Activated CD4-positive, alpha-beta memory T cell treated with anti-CD3 and anti-CD28 coated beads for 36 hours (primary cell): ENCODE measurements at regions not wholly inside any gene's neighbourhood (a gene's known extent, or its start where the extent isn't known, plus 50 kb on each side); places are given as distances from the start of the nearest gene placed in this dataset.

Experiments used
- CTCF ChIA-PET: fragments of 350-600 bp; sonication (Branson Sonifier 250); formaldehyde crosslinking; loops from one replicate; lab custom pipeline; 2021; ENCODE audit warnings: antibody characterized with exemption, inconsistent platforms; lab: Charles Lee
- POLR2A ChIA-PET: fragments of 350-600 bp; sonication (Branson Sonifier 250); formaldehyde crosslinking; loops from one replicate; lab custom pipeline; 2021; ENCODE audit warnings: antibody characterized with exemption; lab: Charles Lee
- DNase-seq: peaks from one replicate; pipeline ENCODE4 v3.0.0-alpha.2; 2020
- H3K27ac Mint-ChIP-seq: one replicate; pipeline ENCODE4 v1.8.0; 2021; ENCODE audit warnings: mixed read lengths
- H3K27me3 Mint-ChIP-seq: one replicate; pipeline ENCODE4 v1.8.0; 2021; ENCODE audit warnings: mixed read lengths
- H3K36me3 Mint-ChIP-seq: one replicate; pipeline ENCODE4 v1.8.0; 2021; ENCODE audit warnings: mixed read lengths
- H3K4me1 Mint-ChIP-seq: one replicate; pipeline ENCODE4 v1.8.0; 2021; ENCODE audit warnings: low read depth, mixed read lengths
- H3K4me3 Mint-ChIP-seq: one replicate; pipeline ENCODE4 v1.8.0; 2021; ENCODE audit warnings: mild to moderate bottlenecking, mixed read lengths
- H3K9me3 Mint-ChIP-seq: one replicate; pipeline ENCODE4 v1.8.0; 2021; ENCODE audit warnings: mixed read lengths
- intact Hi-C: fragments of 100-400 bp; cut with micrococcal nuclease; formaldehyde crosslinking; loops from one replicate; pipeline ENCODE4 v1.15.1; 2023

DNA sequence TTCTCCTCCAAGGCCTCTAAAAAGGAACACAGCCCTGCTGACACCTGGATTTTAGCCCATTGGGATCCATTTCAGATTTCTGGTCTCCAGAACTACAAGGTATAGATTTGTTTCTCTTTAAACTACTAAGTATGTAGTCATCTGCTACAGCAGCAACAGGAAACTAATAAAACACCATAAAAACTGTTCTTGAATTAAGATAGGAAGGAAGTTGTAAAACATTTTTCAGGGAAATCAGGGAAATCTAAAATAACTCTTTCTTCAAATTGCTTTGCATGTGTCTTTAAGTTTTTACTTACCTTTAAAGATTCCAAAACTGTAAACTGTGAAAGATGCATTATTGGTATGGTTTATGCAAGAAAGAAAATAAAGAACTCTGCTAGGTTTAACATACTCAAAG is 407.0 kb upstream of the TOM1L1 start:
- Mint-ChIP-seq H3K27me3 (no peaks in the 10 kb centered on the region), H3K9me3 (peaks cover 10% of the 10 kb centered on the region), H3K4me1 (no peaks in the 10 kb centered on the region), H3K4me3 (no peak overlapping the region), H3K27ac (no peak overlapping the region), H3K36me3 (no peaks in the 10 kb centered on the region)
- ChIA-PET POLR2A (no interaction called here), CTCF (no interaction called here)
- DNase-seq, result no peak
- intact Hi-C loops, result no loop called here

DNA sequence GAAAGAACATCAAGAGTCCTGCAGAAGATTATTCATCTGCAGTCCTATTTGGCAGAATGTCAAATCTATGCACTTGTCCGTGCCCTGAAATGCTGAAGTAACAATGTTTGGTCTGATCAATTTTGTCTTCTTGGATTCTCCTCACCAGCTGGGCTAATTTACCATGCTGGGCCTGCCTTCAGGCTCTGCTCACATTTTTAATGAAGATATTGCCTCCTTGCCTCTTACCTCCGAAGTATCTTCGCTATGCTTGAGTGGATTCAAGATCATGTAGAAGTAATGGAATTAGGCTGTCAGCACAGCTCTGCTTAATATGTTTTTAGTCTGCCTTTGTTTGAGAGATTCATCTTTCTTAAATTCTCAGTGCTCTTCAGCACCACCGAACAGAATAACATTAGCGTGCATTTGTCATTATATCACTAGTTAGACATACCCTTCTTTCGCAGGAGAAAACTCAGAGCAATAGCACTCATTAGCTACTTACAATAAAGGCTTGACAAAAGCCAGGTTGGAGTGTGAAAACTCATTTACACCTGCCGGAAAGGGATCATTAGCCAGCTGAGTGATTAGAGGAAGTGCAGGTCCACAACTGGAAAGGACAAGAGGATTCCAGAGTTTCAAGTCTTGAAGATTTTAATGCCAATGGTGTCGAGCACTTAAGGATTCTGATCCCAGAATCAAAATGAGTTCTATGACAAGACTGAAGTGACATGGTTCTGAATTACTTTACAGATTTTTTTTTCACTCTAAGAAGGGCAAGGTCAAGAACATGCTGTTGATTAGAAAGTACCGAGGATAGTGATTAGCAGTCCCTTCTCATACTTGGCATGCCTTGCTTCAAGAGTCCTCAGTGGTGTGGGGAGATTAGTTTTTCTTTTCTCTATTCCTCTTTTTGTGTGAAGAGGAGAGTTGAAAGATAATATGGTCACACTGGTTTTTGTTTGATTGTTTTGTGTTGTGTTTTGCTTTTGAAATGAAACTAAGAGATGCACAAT is 405.6 kb upstream of the TOM1L1 start:
- POLR2A ChIA-PET, result no interaction called here
- H3K27me3 Mint-ChIP-seq, result no peaks in the 10 kb centered on the region
- no peaks in the 10 kb centered on the region for H3K36me3 Mint-ChIP-seq
- no peak for DNase-seq
- H3K4me1 Mint-ChIP-seq, result no peaks in the 10 kb centered on the region
- no peak overlapping the region for H3K27ac Mint-ChIP-seq
- H3K4me3 Mint-ChIP-seq, result no peak overlapping the region
- CTCF ChIA-PET, result no interaction called here
- intact Hi-C loops, result no loop called here
- H3K9me3 Mint-ChIP-seq, result peaks cover 10% of the 10 kb centered on the region

DNA sequence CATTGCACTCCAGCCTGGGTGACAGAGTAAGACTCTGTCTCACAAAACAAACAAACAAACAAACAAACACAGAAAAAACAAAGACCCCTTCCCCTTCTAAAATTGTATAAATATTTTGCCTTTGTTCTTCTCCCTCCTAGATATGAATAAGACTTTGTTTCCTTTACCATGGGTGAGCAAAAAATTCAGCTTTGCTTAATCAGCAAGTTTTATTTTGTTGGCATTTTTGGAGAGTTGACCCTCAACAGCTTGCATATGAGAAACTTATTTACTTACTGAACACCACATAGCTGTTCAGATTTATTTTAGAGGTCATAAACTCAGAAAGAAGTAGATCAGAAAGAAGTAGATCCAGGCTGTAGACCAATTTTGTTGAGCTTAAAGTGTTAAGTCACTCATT is 395.2 kb upstream of the TOM1L1 start:
- DNase-seq, result no peak
- H3K27ac Mint-ChIP-seq, result no peak overlapping the region
- CTCF ChIA-PET, result no interaction called here

DNA sequence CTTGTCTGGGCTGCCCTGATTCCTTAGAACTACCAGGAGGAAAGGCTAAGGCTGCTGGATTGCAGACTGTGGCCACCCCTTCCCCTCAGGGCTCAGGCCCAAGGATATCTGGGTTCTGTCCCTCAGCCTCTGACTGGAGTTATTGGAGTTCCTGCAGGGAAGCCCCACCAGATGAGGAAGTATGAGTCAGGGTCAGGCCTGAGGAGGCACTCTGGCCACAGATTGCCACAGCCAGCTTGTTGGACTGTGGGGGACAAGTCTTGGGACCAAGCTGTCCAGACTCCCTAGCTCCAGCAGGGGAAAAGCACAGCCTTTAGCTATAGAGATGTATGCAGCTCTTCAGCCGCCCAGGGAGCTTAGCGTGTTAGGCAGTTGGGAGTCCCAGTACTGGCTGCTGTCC is 381.9 kb upstream of the TOM1L1 start:
- intact Hi-C loops, result no loop called here
- no peak for DNase-seq
- POLR2A ChIA-PET, result no interaction called here
- H3K36me3 Mint-ChIP-seq, result no peaks in the 10 kb centered on the region
- no peak overlapping the region for H3K4me3 Mint-ChIP-seq
- CTCF ChIA-PET, result no interaction called here
- no peaks in the 10 kb centered on the region for H3K9me3 Mint-ChIP-seq
- H3K27me3 Mint-ChIP-seq, result no peaks in the 10 kb centered on the region
- H3K4me1 Mint-ChIP-seq, result no peaks in the 10 kb centered on the region
- H3K27ac Mint-ChIP-seq, result no peak overlapping the region

More for the DNA sequence above, 395.2 kb upstream of the TOM1L1 start:
- no peaks in the 10 kb centered on the region for H3K4me1 Mint-ChIP-seq
- H3K9me3 Mint-ChIP-seq, result peaks cover 3% of the 10 kb centered on the region
- no peaks in the 10 kb centered on the region for H3K27me3 Mint-ChIP-seq
- POLR2A ChIA-PET, result no interaction called here
- intact Hi-C loops, result no loop called here
- H3K36me3 Mint-ChIP-seq, result no peaks in the 10 kb centered on the region
- no peak overlapping the region for H3K4me3 Mint-ChIP-seq

DNA sequence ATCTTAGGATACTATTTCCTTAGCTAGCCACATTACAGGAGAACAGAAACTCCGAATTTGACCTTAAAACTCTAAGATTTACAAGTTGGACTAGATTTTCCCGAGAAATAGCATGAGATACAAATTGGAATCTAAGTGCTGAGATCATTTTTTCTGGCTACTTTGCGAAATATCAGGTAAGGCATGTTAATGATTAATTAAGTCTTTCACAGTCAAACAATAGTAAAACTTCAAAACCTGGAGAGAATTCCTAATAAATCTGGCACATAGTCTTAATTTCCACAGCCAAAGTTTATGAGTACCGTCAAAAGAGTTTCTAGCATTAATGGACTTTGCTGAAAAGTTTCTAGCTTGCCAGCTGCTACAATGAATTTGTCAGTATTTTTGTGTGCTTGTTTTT is 379.5 kb upstream of the TOM1L1 start:
- POLR2A ChIA-PET, result no interaction called here
- intact Hi-C loops, result no loop called here
- H3K27ac Mint-ChIP-seq, result no peak overlapping the region
- H3K4me1 Mint-ChIP-seq, result no peaks in the 10 kb centered on the region
- no peaks in the 10 kb centered on the region for H3K27me3 Mint-ChIP-seq
- H3K4me3 Mint-ChIP-seq, result no peak overlapping the region
- no peaks in the 10 kb centered on the region for H3K9me3 Mint-ChIP-seq
- no peaks in the 10 kb centered on the region for H3K36me3 Mint-ChIP-seq
- no peak for DNase-seq
- CTCF ChIA-PET, result no interaction called here

DNA sequence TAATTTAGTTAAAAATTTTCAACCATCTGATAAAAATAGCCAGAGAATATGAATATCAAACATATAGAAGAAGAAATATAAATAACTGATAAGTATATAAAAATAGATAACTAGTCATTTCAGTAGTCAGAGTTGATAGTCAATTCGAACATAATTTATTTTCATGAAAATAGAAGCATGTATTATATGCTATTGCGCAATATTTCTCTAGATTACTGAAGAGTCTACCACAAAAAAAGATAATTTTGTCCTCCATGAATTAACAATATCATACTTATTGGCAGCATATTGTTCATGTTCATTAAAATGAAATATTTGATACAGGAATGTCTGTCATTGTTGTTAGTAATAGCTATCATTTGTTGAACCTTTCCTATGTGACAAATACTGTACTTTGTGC is 376.2 kb upstream of the TOM1L1 start:
- CTCF ChIA-PET, result no interaction called here
- Mint-ChIP-seq H3K27me3 (no peaks in the 10 kb centered on the region), H3K27ac (no peak overlapping the region), H3K36me3 (no peaks in the 10 kb centered on the region), H3K4me1 (no peaks in the 10 kb centered on the region), H3K9me3 (no peaks in the 10 kb centered on the region), H3K4me3 (no peak overlapping the region)
- POLR2A ChIA-PET, result no interaction called here
- intact Hi-C loops, result no loop called here
- no peak for DNase-seq

DNA sequence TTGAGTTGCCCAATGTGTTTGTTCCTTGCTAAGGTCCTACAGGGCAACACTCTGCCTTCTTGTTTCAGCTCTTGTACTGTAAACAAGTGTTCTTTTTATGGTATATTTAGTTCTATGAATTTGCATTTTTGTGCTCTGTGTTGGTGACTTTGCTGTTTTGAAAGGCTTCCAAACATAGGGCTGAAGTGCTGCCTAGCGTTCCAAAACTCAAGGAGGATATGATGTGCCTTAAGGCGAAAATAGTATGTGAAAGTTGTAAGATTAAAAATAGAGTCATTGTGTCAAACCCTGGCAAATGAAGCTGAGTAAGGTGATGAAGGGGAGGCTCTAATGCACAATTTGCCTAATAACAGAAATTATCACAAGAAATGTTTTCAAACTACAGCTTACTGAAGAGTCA is 372.7 kb upstream of the TOM1L1 start:
- no peak overlapping the region for H3K4me3 Mint-ChIP-seq
- H3K27me3 Mint-ChIP-seq, result no peaks in the 10 kb centered on the region
- H3K9me3 Mint-ChIP-seq, result no peaks in the 10 kb centered on the region
- H3K27ac Mint-ChIP-seq, result no peak overlapping the region
- H3K4me1 Mint-ChIP-seq, result no peaks in the 10 kb centered on the region
- DNase-seq, result no peak
- no peaks in the 10 kb centered on the region for H3K36me3 Mint-ChIP-seq
- ChIA-PET POLR2A (no interaction called here), CTCF (no interaction called here)
- intact Hi-C loops, result no loop called here

DNA sequence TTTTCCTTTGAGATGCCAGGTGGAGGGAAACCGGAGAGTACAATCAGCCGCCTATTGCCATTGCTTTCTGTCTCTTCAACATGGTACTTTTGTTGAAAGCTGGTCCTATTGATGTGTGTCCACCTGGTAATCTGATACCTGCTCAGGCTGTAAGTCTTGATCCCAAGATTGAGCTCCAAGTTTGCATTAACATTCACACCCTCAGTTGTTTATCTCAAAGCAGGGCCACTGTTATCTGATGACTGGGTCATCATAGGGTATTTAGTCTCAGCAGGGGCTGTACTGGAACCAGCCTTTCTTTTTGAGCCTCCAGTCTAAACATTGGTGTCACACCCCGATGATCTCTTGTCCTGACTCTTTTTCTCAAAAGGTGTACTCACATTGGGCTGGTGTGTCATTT is 370.3 kb upstream of the TOM1L1 start:
- H3K9me3 Mint-ChIP-seq, result no peaks in the 10 kb centered on the region
- POLR2A ChIA-PET, result no interaction called here
- intact Hi-C loops, result no loop called here
- H3K36me3 Mint-ChIP-seq, result no peaks in the 10 kb centered on the region
- H3K27me3 Mint-ChIP-seq, result no peaks in the 10 kb centered on the region
- DNase-seq, result no peak
- CTCF ChIA-PET, result no interaction called here
- no peak overlapping the region for H3K4me3 Mint-ChIP-seq
- H3K4me1 Mint-ChIP-seq, result no peaks in the 10 kb centered on the region
- H3K27ac Mint-ChIP-seq, result no peak overlapping the region

DNA sequence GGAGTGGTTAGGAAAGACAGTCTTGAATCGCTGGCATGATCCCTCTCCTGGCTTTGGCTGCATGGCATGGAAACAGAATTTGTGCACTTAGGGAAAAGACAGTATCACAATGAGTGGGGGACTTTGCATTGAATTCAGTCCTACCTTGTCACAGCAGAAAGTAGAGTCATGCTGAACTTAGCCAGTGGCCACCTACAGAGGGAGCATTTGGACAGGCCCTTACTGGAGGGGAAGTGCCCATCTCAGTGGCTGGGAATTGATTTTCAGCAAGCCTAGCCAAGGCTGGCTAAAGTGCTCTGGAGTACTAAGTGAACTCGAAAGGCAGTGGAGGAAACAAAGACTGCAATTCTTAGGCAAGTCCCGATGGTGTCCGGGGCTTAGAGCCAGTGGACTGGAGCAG is 364.3 kb upstream of the TOM1L1 start:
- Mint-ChIP-seq H3K9me3 (peaks cover 2% of the 10 kb centered on the region), H3K4me3 (no peak overlapping the region), H3K4me1 (no peaks in the 10 kb centered on the region), H3K27ac (no peak overlapping the region), H3K36me3 (no peaks in the 10 kb centered on the region), H3K27me3 (peaks cover 1% of the 10 kb centered on the region)
- ChIA-PET CTCF (no interaction called here), POLR2A (no interaction called here)
- intact Hi-C loops, result no loop called here
- DNase-seq, result no peak

DNA sequence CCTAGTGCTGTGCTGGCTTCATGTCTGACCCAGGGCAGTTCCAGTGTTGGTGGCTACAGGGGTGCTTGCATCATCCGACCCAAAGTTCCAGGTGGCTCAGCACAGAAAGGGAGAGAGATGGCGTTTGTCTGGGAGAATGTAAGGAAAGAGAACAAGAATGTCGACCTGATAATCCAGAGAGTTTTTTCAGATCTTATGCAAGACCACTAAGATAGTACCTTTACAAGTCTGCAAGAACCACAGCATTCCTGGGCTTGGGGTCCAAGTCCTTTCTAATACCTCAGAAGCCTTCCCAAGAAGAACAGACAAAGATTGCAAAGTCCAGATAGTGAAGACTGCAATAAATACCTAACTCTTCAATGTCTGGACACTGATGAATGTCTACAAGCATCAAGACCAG is 363.0 kb upstream of the TOM1L1 start:
- intact Hi-C loops, result no loop called here
- no peak overlapping the region for H3K4me3 Mint-ChIP-seq
- no peak for DNase-seq
- H3K9me3 Mint-ChIP-seq, result peaks cover 3% of the 10 kb centered on the region
- no peak overlapping the region for H3K27ac Mint-ChIP-seq
- H3K27me3 Mint-ChIP-seq, result peaks cover 1% of the 10 kb centered on the region
- no peaks in the 10 kb centered on the region for H3K4me1 Mint-ChIP-seq
- no peaks in the 10 kb centered on the region for H3K36me3 Mint-ChIP-seq
- POLR2A ChIA-PET, result no interaction called here
- CTCF ChIA-PET, result no interaction called here

DNA sequence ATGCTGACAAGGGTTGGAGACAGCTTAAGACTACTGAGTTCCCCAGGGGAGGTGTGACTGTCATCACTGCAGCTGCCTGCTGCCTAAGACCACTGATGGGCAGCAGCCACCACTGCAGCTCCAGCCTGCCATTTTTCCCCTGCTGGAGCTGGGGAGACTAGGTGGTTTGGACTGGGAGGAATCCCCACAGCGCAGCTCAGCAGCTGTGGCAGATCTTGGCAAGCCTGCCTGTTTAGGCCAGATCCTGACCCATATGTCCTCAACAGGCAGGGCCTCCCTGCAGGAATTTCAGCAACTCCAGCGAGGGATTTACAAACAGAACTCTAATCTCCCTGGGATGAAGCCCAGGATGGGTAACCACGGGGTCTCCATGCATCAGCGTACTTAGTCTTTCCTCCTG is 356.4 kb upstream of the TOM1L1 start:
- POLR2A ChIA-PET, result no interaction called here
- intact Hi-C loops, result no loop called here
- no peaks in the 10 kb centered on the region for H3K4me1 Mint-ChIP-seq
- CTCF ChIA-PET, result no interaction called here
- H3K27me3 Mint-ChIP-seq, result no peaks in the 10 kb centered on the region
- H3K27ac Mint-ChIP-seq, result no peak overlapping the region
- no peaks in the 10 kb centered on the region for H3K36me3 Mint-ChIP-seq
- H3K4me3 Mint-ChIP-seq, result no peak overlapping the region
- peaks cover 7% of the 10 kb centered on the region for H3K9me3 Mint-ChIP-seq
- no peak for DNase-seq

DNA sequence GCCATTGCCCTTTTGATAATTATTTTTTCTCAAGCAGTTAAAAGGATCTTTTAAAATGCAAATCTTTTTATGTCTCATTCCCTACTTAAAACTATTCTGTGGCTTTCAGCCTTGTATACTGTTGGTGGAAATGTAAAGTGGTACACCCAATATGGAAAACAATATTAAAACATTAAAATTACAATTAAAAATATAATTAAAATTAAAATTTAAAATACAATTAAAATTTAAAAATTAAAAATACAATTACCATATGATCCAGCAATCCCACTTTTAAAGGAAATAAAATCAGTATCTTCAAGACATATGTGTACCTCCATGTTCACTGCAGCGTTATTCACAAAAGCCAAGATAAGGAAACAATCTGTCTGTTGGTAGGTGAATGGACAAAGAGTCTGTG is 340.8 kb upstream of the TOM1L1 start:
- Mint-ChIP-seq H3K9me3 (peaks cover under 1% of the 10 kb centered on the region), H3K36me3 (no peaks in the 10 kb centered on the region), H3K27me3 (no peaks in the 10 kb centered on the region), H3K4me1 (no peaks in the 10 kb centered on the region), H3K27ac (no peak overlapping the region), H3K4me3 (no peak overlapping the region)
- CTCF ChIA-PET, result no interaction called here
- no peak for DNase-seq
- intact Hi-C loops, result no loop called here
- POLR2A ChIA-PET, result no interaction called here

DNA sequence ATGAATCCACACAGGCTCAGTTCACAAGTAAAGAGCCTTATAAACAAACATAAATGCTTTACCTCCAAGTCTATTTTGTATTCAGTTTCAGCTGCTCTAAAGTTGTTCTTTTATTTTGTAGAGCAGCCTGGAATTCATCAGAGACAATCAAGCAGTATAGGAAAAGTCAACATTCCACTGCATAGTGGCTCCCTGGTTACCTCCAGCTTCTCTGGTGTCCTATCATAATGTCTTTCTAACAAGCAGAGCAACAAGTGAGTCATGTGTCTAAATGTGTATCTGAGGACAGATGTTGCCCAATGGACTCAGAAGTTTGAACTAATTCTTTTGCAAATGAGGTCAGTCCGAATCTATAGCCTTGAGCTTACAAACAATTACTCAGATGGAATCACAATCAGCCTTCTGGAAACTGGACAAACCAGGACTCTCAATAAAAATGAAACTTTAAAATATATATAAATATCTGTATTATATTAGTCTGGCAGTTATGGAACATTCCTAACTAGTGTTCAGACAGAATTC is 292.0 kb upstream of the TOM1L1 start:
- Mint-ChIP-seq H3K4me1 (no peaks in the 10 kb centered on the region), H3K4me3 (no peak overlapping the region), H3K27ac (no peak overlapping the region), H3K9me3 (peaks cover 27% of the 10 kb centered on the region), H3K36me3 (no peaks in the 10 kb centered on the region), H3K27me3 (no peaks in the 10 kb centered on the region)
- DNase-seq, result no peak
- intact Hi-C loops, result no loop called here
- ChIA-PET POLR2A (no interaction called here), CTCF (no interaction called here)
